HG03469 (cell line): ENCODE measurements at regions not wholly inside any gene's neighbourhood (a gene's known extent, or its start where the extent isn't known, plus 50 kb on each side); places are given as distances from the start of the nearest gene placed in this dataset.
"Not testable (repeated sequence)": the region's sequence is repeated elsewhere in the genome, so short reads cannot be mapped to it uniquely, and the experiment has no call there.

Experiments
- ATAC-seq: cut with Tn5 transposase; IDR thresholded peaks from one replicate; pipeline ENCODE4 v1.9.1; 2021; ENCODE audit warnings: mild to moderate bottlenecking, moderate library complexity, moderate number of reproducible peaks; ENCODE audit not compliant: unreplicated experiment

DNA sequence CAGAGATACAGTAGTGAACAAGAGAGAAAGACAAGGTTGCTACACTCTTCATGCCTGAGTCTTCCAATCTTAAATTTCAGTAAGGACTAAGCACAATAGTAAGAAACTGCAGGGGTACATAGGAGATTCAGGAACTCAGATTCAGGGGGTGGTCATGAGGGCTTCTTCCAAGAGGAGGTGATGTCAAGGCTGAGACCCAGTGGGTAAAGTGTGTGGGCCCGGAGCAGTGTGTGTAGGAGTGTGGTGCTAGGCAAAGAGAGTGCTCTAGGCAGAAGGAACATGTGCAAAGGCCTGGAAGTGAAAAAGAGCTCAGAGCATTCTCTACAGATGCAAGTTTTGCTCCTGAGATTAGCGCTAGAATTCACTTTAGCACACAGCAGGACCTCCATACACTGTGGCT, 102.9 kb upstream of the SPATA12 start:
- ATAC-seq = no peak

GRCh38 chr3:56956906-56957305, 103.6 kb upstream of the SPATA12 start:
- no peak for ATAC-seq

- ATAC-seq = no peak
Measured at GRCh38 chr3:56955492-56956111, 104.9 kb upstream of the SPATA12 start.

- ATAC-seq = no peak
Measured at GRCh38 chr3:56954125-56954524, 106.3 kb upstream of the SPATA12 start.

- no peak for ATAC-seq
Measured at GRCh38 chr3:56952846-56953245, 107.6 kb upstream of the SPATA12 start.

- ATAC-seq = no peak
Measured at GRCh38 chr3:56952061-56952460, 108.4 kb upstream of the SPATA12 start.

- no peak for ATAC-seq
Measured at GRCh38 chr3:56951366-56951765, 109.1 kb upstream of the SPATA12 start.

GRCh38 chr3:56945378-56945777, 115.1 kb upstream of the SPATA12 start:
- ATAC-seq = not testable (repeated sequence)

GRCh38 chr3:56942523-56942922, 117.9 kb upstream of the SPATA12 start:
- ATAC-seq = no peak

DNA sequence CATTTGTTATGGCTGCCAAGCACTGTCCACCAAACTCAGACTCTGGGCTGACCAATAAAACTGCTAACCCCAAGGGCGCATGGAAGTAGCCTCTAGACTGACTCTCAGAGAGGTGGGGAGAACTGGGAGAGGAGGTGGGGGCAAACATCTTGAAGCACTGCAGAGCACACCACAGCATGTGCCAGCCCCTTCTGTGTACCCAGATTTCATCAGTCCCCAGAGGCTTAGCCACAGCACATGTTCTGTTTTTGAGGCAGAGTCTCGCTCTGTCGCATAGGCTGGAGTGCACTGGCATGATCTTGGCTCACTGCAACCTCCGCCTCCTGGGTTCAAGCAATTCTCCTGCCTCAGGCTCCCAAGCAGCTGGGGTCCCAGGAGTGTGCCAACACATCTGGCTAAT, 119.5 kb upstream of the SPATA12 start:
- no peak for ATAC-seq

DNA sequence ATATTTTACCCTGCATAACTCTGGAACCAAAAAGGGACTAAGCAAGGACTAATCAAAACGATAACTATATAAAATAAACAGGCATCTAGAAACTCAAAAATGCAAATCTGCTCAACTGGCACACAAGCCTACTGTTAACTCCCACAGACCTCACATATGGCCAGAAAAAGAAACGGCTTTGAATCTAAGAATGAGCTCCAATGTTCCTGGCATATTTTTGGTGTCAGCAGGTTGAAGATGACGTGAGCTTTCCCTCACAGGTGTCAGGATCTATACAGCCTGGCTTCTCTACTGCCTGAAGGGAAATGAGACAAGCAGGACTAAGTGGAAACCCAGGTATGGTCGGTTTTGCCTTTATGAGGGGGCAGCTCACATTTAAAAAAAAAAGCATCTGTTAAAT, 120.1 kb upstream of the SPATA12 start:
- ATAC-seq = no peak

DNA sequence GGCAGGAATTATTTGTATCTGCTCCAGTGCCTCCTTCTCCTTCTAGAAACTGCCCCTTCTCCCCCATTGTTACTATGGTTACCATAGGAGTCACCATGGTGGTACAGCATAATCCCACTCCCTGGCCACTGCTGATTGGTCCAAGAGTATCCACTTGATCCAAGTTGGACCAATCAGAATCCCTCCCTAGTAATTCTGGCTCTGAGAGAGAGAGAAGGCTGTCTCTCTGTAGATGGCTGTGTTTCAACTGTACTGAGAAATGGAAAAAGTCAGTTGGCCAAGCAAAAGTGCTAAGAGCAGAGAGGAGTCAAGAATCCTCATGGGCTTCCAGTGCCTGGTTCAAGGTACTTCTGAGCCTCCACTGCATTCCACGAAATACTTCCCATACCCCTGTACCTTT, 120.6 kb upstream of the SPATA12 start:
- no peak for ATAC-seq

- no peak for ATAC-seq
Measured at GRCh38 chr3:56938530-56938929, 121.9 kb upstream of the SPATA12 start.

DNA sequence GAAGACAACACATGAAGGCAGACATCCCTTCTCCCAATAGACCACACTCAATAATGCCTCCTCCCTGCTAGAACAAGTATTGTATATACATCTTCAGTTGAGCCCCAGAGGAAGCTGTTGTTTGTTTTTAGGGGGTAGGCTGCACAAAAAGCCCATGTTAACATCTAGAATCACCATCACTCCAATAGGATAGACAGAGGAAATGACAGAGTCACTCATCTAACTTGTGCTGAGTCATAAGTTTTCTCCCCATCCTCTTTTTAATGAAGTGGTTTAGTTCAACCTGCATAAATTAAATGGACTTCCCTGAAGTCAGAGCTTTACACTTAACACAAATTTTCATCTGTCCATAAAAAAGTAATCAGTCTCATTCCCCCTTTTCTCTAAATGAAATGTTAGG, 122.9 kb upstream of the SPATA12 start:
- ATAC-seq = no peak

- ATAC-seq = no peak
Measured at GRCh38 chr3:56935811-56936210, 124.7 kb upstream of the SPATA12 start.

GRCh38 chr3:56934481-56934880, 126.0 kb upstream of the SPATA12 start:
- ATAC-seq = not testable (repeated sequence)

- no peak for ATAC-seq
Measured at GRCh38 chr3:56933803-56934202, 126.7 kb upstream of the SPATA12 start.

DNA sequence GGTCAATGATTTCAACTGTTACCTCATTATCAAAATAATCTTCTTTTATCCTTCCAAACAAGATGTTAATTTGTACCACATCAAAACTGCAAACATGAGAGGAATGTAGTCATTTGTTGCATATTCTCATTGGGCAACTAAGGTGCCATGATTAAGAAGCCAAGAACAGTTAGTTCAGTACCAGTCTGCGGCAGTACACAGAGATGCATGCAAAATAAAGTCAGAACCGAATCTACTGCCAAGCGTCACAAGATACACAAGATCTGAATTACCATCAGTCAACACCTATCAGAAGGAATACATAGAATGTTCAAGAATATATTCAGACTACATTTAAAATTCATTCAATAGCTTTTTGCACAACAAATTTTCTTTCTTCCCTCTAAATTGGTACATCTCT, 127.6 kb upstream of the SPATA12 start:
- ATAC-seq = no peak

DNA sequence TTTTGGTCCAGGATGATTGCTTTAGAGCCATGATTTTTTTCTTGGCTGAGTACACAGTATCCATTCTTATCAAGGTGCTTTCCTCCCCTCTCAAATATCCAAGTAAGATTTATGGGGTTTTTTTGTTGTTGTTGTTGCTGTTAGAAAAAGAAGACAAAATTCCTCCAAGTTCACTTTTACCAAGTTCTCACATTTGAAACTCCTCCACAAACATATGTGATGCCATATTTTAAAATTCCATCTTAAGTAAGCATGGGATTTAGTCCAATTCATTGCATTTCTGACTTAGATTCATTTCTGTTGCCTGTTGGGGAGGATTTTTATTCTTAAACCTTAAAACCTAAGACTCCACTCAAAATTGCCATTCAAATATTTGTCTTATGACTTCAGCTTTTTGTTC, 128.6 kb upstream of the SPATA12 start:
- ATAC-seq = no peak

DNA sequence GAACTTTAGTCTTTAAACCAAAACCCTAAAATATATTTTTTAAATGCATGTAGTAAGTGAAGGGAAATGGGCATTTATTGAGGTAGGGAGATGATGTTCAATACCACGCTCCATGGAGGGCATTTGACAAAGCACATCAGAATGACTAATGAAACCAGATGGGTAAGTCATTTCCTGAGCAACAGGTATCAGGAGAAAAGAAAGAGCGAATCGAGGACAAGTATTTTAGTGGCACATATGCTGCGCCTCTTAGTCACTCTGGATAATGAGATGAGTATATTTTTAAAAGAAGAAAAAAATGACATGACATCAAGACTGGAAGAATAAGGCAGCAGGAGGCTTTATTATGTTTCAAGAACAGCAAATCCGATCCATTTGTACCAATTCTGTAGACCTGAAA, 129.0 kb upstream of the ARHGEF3 start:
- ATAC-seq = no peak

GRCh38 chr3:56929809-56930615, 128.3 kb upstream of the ARHGEF3 start:
- no peak for ATAC-seq

DNA sequence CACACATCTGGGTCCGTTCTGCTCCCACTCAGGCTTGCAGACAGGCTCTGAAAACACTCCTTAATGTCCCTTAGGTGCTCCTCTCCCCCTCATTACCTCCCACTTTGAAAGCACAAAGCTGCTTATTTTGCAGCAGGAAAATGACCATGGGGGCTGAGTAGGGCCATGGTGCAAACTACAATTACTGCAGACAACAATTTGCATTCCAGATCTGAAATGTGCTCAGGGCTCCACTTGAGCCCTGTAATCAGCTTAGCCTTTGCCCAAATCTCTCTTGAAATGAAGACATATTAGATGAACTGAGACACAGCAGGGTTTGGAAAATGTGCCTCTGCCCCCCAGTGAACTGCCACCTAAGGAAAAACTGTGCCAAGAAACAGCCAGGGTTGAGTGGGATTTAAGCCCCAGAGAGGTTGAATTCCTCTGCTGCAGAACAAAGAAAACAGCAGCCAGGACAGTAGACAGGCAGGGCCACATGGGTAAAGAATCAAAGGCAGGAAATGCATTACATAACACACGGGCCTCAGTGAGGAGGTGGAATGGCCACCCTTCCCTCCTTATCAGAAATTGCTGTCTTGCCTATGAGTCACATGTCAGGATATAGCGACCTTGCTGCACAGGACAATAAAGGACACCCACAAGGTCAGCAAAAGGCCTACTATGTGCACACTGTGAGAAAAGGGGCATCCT, 126.8 kb upstream of the ARHGEF3 start:
- ATAC-seq = no peak
